ENCODE measurements at regions not wholly inside any gene's neighbourhood (a gene's known extent, or its start where the extent isn't known, plus 50 kb on each side); places are given as distances from the start of the nearest gene placed in this dataset.

- TF ChIP-seq CTCF (IDR thresholded peaks at IDR 0.05; ENCODE audit: low read depth, low read length, missing input control) (no peak), YY1 (IDR thresholded peaks at IDR 0.05) (no peak), EGR1 (IDR thresholded peaks at IDR 0.05; ENCODE audit: low read depth in 2 of 2) (no peak), TAF1 (conservative IDR thresholded peaks at IDR 0.05) (no peak), SP1 (IDR thresholded peaks at IDR 0.05) (no peak), REST (IDR thresholded peaks at IDR 0.05) (no peak), ZBTB33 (IDR thresholded peaks at IDR 0.05) (no peak), RAD21 (IDR thresholded peaks at IDR 0.05) (no peak), NR2F2 (IDR thresholded peaks at IDR 0.05) (no peak)
Measured at GRCh38 chr4:22870847-22871449, 178.2 kb downstream of the GBA3 start.
